CD4-positive, alpha-beta T cell (primary cell): ENCODE measurements at regions not wholly inside any gene's neighbourhood (a gene's known extent, or its start where the extent isn't known, plus 50 kb on each side); places are given as distances from the start of the nearest gene placed in this dataset.

ENCODE experiments used
- ATAC-seq: fragments of 200-7000 bp; cut with Tn5 transposase; one replicate; pipeline ENCODE4 v1.10.0; 2022; ENCODE audit warnings: mild to moderate bottlenecking; ENCODE audit not compliant: poor library complexity
- CTCF ChIA-PET: fragments of 350-600 bp; sonication (Branson Sonifier 250); formaldehyde crosslinking; loops from one replicate; lab custom pipeline; 2021; ENCODE audit warnings: antibody characterized with exemption, inconsistent platforms; lab: Charles Lee
- POLR2A ChIA-PET: fragments of 350-600 bp; sonication (Branson Sonifier 250); formaldehyde crosslinking; loops from one replicate; lab custom pipeline; 2021; ENCODE audit warnings: antibody characterized with exemption, inconsistent platforms; lab: Charles Lee
- DNase-seq, 14 experiments: peaks; one replicate each; pipeline ENCODE4 v3.0.0-alpha.2; 2013 to 2020; ENCODE audit warnings: mixed read lengths in 2 of 14
- H3K27ac ChIP-seq, 2 donors: one replicate each; pipeline versions ENCODE4 v1.5.1 to v1.7.0; 2013; ENCODE audit warnings: low read length in 2 of 2, low read depth in 1 of 2, mild to moderate bottlenecking in 1 of 2
- H3K27me3 ChIP-seq, 2 experiments: 1 replicate in 1 of 2; 2 replicates in 1 of 2; pipeline versions ENCODE4 v1.6.1 to v1.7.0; 2013; ENCODE audit warnings: low read length in 2 of 2, control low read depth in 1 of 2, mild to moderate bottlenecking in 1 of 2, moderate library complexity in 1 of 2; ENCODE audit not compliant: insufficient read depth in 2 of 2, control insufficient read depth in 1 of 2
- H3K36me3 ChIP-seq: one replicate; pipeline ENCODE4 v1.6.1; 2013; ENCODE audit warnings: low read length, control low read depth; ENCODE audit not compliant: insufficient read depth
- H3K4me1 ChIP-seq: one replicate; pipeline ENCODE4 v1.6.1; 2013; ENCODE audit warnings: low read length, control low read depth; ENCODE audit not compliant: insufficient read depth
- H3K4me3 ChIP-seq: one replicate; pipeline ENCODE4 v1.5.1; 2013; ENCODE audit warnings: mild to moderate bottlenecking, low read length, moderate library complexity
- H3K9me3 ChIP-seq, 2 experiments: 1 replicate in 1 of 2; 2 replicates in 1 of 2; pipeline versions ENCODE4 v1.6.1 to v1.7.0; 2013; ENCODE audit warnings: low read length in 2 of 2, mild to moderate bottlenecking in 2 of 2, control low read depth in 1 of 2, moderate library complexity in 1 of 2; ENCODE audit not compliant: control insufficient read depth in 1 of 2, insufficient read depth in 1 of 2
- H3K27ac Mint-ChIP-seq: one replicate; pipeline ENCODE4 v1.8.0; 2020; ENCODE audit warnings: mixed read lengths
- H3K27me3 Mint-ChIP-seq: one replicate; pipeline ENCODE4 v1.8.0; 2021; ENCODE audit warnings: mixed read lengths
- H3K36me3 Mint-ChIP-seq: one replicate; pipeline ENCODE4 v1.8.0; 2021; ENCODE audit warnings: low read depth, mixed read lengths
- H3K4me1 Mint-ChIP-seq: one replicate; pipeline ENCODE4 v1.8.0; 2021; ENCODE audit warnings: low read depth, mixed read lengths
- H3K4me3 Mint-ChIP-seq: one replicate; pipeline ENCODE4 v1.8.0; 2020; ENCODE audit warnings: mild to moderate bottlenecking, mixed read lengths
- H3K9me3 Mint-ChIP-seq: one replicate; pipeline ENCODE4 v1.8.0; 2020; ENCODE audit warnings: mixed read lengths
- intact Hi-C, 2 experiments: fragments of 100-400 bp; cut with DNase I in 1 of 2; cut with micrococcal nuclease in 1 of 2; formaldehyde crosslinking; loops; one replicate each; pipeline versions ENCODE4 v1.15.1 to v1.9.0; 2023 to 2025; cut with DNase I, micrococcal nuclease
- TF ChIP-seq, protein P1 (sequence below): fragments of 200-600 bp; IDR thresholded peaks from one replicate; pipeline ENCODE4 v1.8.0; 2022; ENCODE audit warnings: antibody characterized with exemption, mild to moderate bottlenecking

DNA sequence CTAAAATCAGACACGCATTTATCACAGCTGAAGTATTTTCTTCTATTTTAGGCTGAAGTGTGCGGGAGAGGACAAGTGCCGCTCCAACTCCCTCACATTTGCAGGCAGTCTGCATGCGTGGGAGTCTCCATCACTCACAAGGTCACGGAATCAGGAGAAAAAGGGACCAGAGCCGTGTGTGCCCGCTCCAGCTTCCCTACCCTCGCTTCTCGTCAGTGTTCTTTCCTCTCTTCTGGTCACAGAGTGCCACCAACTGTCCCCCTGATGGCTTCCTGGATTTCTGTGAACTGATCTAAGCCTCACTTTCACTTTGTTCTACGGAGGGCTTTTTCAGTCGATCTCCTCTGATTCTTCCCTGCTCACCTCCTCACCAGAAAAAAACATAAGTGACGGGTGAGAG is 407.4 kb upstream of the AADAT start:
- Mint-ChIP-seq H3K36me3 (no peaks in the 10 kb centered on the region), H3K27me3 (no peaks in the 10 kb centered on the region), H3K4me3 (peak overlapping the region; percentile 11), H3K4me1 (no peaks in the 10 kb centered on the region), H3K9me3 (peaks cover 5% of the 10 kb centered on the region), H3K27ac (no peak overlapping the region)
- Histone ChIP-seq H3K27ac (no peak overlapping the region), H3K9me3 (no peaks in the 10 kb centered on the region), H3K36me3 (no peaks in the 10 kb centered on the region), H3K4me1 (no peaks in the 10 kb centered on the region), H3K4me3 (no peak overlapping the region), H3K27me3 (no peaks in the 10 kb centered on the region)
- intact Hi-C loops, result no loop called here
- TF ChIP-seq, protein P1, sequence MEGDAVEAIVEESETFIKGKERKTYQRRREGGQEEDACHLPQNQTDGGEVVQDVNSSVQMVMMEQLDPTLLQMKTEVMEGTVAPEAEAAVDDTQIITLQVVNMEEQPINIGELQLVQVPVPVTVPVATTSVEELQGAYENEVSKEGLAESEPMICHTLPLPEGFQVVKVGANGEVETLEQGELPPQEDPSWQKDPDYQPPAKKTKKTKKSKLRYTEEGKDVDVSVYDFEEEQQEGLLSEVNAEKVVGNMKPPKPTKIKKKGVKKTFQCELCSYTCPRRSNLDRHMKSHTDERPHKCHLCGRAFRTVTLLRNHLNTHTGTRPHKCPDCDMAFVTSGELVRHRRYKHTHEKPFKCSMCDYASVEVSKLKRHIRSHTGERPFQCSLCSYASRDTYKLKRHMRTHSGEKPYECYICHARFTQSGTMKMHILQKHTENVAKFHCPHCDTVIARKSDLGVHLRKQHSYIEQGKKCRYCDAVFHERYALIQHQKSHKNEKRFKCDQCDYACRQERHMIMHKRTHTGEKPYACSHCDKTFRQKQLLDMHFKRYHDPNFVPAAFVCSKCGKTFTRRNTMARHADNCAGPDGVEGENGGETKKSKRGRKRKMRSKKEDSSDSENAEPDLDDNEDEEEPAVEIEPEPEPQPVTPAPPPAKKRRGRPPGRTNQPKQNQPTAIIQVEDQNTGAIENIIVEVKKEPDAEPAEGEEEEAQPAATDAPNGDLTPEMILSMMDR, result no peak
- ChIA-PET POLR2A (no interaction called here), CTCF (no interaction called here)
- ATAC-seq, result no peak
- no peak for DNase-seq

DNA sequence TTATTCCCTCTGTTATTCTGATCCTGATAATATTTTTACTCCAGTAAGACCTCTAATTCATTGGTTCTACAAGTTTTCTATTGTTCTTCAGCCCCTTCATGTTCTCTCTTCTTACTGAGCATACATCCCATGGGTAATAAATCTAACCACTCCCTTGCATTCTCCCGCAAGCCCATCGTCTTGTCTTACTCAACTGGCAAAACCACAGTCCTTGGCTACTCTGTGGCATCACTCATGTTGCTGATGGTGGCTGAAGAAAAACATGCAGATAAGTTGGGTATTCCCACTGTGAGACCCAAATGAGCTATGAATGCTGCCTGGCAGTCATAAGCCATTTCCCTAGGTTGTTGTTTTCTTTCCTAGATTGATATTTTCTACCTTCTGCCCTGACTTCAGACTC is 402.2 kb upstream of the AADAT start:
- ATAC-seq (no peak), DNase-seq (no peak)
- CTCF ChIA-PET, result no interaction called here
- no peaks in the 10 kb centered on the region for H3K27me3 Mint-ChIP-seq
- TF ChIP-seq, protein P1, result no peak
- no peaks in the 10 kb centered on the region for H3K36me3 Mint-ChIP-seq
- no peak overlapping the region for H3K4me3 Mint-ChIP-seq
- POLR2A ChIA-PET, result no interaction called here
- Histone ChIP-seq H3K36me3 (no peaks in the 10 kb centered on the region), H3K4me3 (no peak overlapping the region), H3K27ac (no peak overlapping the region), H3K27me3 (no peaks in the 10 kb centered on the region), H3K9me3 (no peaks in the 10 kb centered on the region), H3K4me1 (no peaks in the 10 kb centered on the region)
- H3K27ac Mint-ChIP-seq, result no peak overlapping the region
- intact Hi-C loops, result no loop called here
- peaks cover 5% of the 10 kb centered on the region for H3K9me3 Mint-ChIP-seq
- H3K4me1 Mint-ChIP-seq, result no peaks in the 10 kb centered on the region

DNA sequence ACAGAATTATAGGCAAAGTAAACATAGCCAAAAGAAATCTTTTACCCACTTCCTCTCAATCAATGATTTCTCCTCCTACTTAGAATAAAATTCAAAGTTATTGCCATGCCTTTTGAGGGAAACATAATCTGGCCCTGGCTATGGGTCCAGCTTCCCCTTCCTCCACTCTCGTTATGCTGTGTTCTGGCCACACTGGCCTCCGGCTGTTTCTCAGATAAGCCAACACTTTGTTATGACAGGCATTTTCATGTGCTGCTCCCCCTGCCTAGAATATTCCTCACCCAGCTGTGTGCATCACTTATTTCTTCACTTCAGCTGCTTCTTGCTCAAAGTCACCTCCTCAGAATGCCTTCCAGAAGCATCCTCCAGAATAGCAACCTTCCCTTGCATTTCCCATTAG is 386.6 kb upstream of the AADAT start:
- H3K9me3 ChIP-seq, result no peaks in the 10 kb centered on the region
- ATAC-seq (no peak), DNase-seq (no peak)
- Mint-ChIP-seq H3K4me1 (no peaks in the 10 kb centered on the region), H3K36me3 (no peaks in the 10 kb centered on the region), H3K4me3 (no peak overlapping the region), H3K9me3 (peaks cover 8% of the 10 kb centered on the region), H3K27me3 (no peaks in the 10 kb centered on the region), H3K27ac (no peak overlapping the region)
- H3K4me3 ChIP-seq, result no peak overlapping the region
- H3K27ac ChIP-seq, result no peak overlapping the region
- no peaks in the 10 kb centered on the region for H3K4me1 ChIP-seq
- ChIA-PET CTCF (interaction anchor here (0.6 kb wide), 1 partner anchor 12 kb away, joined by 3 read pairs; no protein-coding TSS in a partner anchor), POLR2A (no interaction called here)
- no peaks in the 10 kb centered on the region for H3K27me3 ChIP-seq
- no peaks in the 10 kb centered on the region for H3K36me3 ChIP-seq
- TF ChIP-seq, protein P1, result no peak
- intact Hi-C loops, result no loop called here
